Vagina (tissue), 2 donors: ENCODE measurements at regions not wholly inside any gene's neighbourhood (a gene's known extent, or its start where the extent isn't known, plus 50 kb on each side); places are given as distances from the start of the nearest gene placed in this dataset.

ENCODE experiments used
- CTCF ChIP-seq, 3 experiments: fragments of 450-650 bp in 2 of 3; fragments of 200-600 bp in 1 of 3; sonication (generic) in 1 of 3; IDR thresholded peaks; one replicate each; pipeline ENCODE4 v1.5.1; 2017 to 2019; ENCODE audit warnings: antibody characterized with exemption in 3 of 3, mild to moderate bottlenecking in 2 of 3, moderate library complexity in 2 of 3
- POLR2A ChIP-seq, 2 donors: fragments of 450-650 bp; IDR thresholded peaks; one replicate each; pipeline ENCODE4 v1.6.1; 2017; ENCODE audit warnings: antibody characterized with exemption in 2 of 2, mild to moderate bottlenecking in 2 of 2, moderate library complexity in 2 of 2
- POLR2AphosphoS5 ChIP-seq, 2 donors: sonication (generic); formaldehyde crosslinking; IDR thresholded peaks; one replicate each; pipeline ENCODE4 v1.9.0; 2017; ENCODE audit warnings: antibody characterized with exemption in 2 of 2, mild to moderate bottlenecking in 2 of 2, low read depth in 1 of 2; ENCODE audit not compliant: insufficient read depth in 1 of 2

- TF ChIP-seq CTCF (IDR thresholded peaks at IDR 0.05) (no peak), POLR2AphosphoS5 (IDR thresholded peaks at IDR 0.05; ENCODE audit: insufficient read depth in 1 of 2, low read depth in 1 of 2) (no peak), POLR2A (IDR thresholded peaks at IDR 0.05) (no peak)
These were observed 83.5 kb downstream of the TTC6 start for GRCh38 chr14:37678916-37679315.
